Keratinocyte (primary cell): ENCODE measurements at regions not wholly inside any gene's neighbourhood (a gene's known extent, or its start where the extent isn't known, plus 50 kb on each side); places are given as distances from the start of the nearest gene placed in this dataset.

Experiments
- EZH2 ChIP-seq: IDR thresholded peaks from one replicate; pipeline ENCODE4 v1.6.1; 2012; ENCODE audit warnings: inconsistent platforms, mild to moderate bottlenecking, low read length, moderate library complexity
- TF ChIP-seq, protein P1 (sequence below), 3 experiments: IDR thresholded peaks in 1 of 3; conservative IDR thresholded peaks in 1 of 3; optimal IDR thresholded peaks in 1 of 3; 2 replicates in 2 of 3; 3 replicates in 1 of 3; pipeline versions ENCODE3 to v1.5.1; 2011; ENCODE audit warnings: low read length in 3 of 3, mild to moderate bottlenecking in 3 of 3, moderate library complexity in 2 of 3, control low read depth in 1 of 3, inconsistent platforms in 1 of 3; ENCODE audit not compliant: insufficient read depth in 2 of 3; ENCODE audit errors: extremely low read depth in 1 of 3

DNA sequence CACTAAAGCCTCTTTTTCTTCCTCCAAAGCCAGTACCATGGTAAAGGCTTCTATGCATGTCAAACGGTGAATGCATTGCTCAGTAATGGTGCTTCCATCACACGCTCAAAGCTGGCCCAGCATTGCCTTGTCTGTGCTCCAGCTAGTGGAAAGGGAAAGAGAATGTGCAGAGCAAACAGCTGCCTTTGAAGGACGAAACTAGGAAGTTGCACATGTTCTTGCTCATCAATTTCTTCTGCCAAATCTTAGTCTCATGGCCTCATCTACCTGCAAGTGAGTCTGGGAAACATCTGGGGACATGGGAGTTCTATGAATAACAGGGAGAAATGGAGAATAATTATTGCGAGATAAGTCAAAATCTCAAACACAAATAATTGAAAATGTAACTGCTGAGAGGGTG lies 216.5 kb upstream of the SSTR4 start:
- no peak for TF ChIP-seq EZH2
- TF ChIP-seq, protein P1, sequence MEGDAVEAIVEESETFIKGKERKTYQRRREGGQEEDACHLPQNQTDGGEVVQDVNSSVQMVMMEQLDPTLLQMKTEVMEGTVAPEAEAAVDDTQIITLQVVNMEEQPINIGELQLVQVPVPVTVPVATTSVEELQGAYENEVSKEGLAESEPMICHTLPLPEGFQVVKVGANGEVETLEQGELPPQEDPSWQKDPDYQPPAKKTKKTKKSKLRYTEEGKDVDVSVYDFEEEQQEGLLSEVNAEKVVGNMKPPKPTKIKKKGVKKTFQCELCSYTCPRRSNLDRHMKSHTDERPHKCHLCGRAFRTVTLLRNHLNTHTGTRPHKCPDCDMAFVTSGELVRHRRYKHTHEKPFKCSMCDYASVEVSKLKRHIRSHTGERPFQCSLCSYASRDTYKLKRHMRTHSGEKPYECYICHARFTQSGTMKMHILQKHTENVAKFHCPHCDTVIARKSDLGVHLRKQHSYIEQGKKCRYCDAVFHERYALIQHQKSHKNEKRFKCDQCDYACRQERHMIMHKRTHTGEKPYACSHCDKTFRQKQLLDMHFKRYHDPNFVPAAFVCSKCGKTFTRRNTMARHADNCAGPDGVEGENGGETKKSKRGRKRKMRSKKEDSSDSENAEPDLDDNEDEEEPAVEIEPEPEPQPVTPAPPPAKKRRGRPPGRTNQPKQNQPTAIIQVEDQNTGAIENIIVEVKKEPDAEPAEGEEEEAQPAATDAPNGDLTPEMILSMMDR (optimal IDR thresholded peaks at IDR 0.05 in 1 of 3, IDR thresholded peaks at IDR 0.05 in 1 of 3, conservative IDR thresholded peaks at IDR 0.05 in 1 of 3; ENCODE audit: extremely low read depth in 1 of 3, insufficient read depth in 2 of 3, low read length in 3 of 3), result no peak
